Right atrium auricular region (tissue), 2 donors: ENCODE measurements at regions not wholly inside any gene's neighbourhood (a gene's known extent, or its start where the extent isn't known, plus 50 kb on each side); places are given as distances from the start of the nearest gene placed in this dataset.

Source experiments
- DNase-seq: peaks from one replicate; pipeline ENCODE4 v3.0.0-alpha.2; 2019; ENCODE audit warnings: low spot score
- H3K27ac ChIP-seq, 2 donors: fragments of 200-600 bp; sonication (generic); 1 replicate in 1 of 2; 2 replicates in 1 of 2; pipeline ENCODE4 v1.5.1; 2016 to 2019
- H3K27me3 ChIP-seq, 2 donors: fragments of 200-600 bp; sonication (generic); one replicate each; pipeline versions ENCODE4 v1.5.1 to v1.6.0; 2017 to 2019
- H3K36me3 ChIP-seq: fragments of 200-600 bp; sonication (generic); one replicate; pipeline ENCODE4 v1.5.1; 2016
- H3K4me1 ChIP-seq, 2 donors: fragments of 200-600 bp; sonication (generic); one replicate each; pipeline versions ENCODE4 v1.5.1 to v1.6.0; 2017 to 2019
- H3K4me3 ChIP-seq, 2 donors: fragments of 200-600 bp; sonication (generic); 1 replicate in 1 of 2; 2 replicates in 1 of 2; pipeline ENCODE4 v1.5.1; 2017 to 2019; ENCODE audit warnings: mild to moderate bottlenecking in 1 of 2, moderate library complexity in 1 of 2
- H3K9me3 ChIP-seq, 2 donors: fragments of 200-600 bp; sonication (generic); one replicate each; pipeline ENCODE4 v1.5.1; 2019
- TF ChIP-seq, protein P1 (sequence below), 2 donors: fragments of 200-600 bp; sonication (generic); IDR thresholded peaks; one replicate each; pipeline ENCODE4 v1.5.1; 2019; ENCODE audit warnings: antibody characterized with exemption in 2 of 2

DNA sequence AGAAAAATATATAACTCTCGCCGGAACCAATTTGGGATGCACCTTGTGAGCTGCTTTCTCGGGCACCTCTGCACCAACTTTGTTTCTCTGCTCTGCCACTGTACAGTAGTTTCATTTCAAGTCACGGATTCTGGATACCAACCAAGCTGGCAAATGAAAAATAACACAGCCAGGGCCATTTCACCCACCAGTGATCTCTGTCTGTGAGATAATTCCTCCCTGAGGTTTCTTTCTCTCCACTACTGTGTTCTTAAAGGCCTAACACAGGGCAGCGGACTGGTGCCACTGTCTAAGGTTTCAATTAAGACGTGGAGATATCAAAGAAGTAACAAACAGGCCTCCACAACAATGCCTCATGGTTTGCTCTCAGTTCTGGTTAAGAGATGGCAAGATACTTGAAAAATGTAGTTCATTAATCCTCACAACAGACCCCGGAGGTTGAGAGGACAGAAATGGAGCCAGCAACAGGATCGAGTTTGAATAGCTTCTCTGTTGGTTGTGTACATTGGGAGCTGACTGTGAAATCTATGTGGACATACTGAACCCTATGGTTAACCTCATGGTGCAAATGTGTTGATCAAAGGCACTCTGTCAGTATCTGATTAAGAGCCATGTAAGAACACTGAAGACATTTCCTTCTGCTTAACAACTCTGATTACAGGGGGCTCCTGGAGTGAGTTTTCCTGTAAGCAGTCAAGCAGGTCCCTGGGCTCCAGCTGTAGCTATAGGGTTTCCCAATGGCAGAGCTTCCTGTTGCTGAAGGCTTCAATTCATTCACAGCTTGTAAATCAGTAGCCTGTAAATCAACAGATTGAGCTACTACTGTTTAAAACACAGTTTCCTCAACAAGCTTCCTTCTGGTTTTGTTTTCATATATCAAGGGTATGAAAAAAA lies 470.5 kb downstream of the EPHA3 start:
- no peaks in the 10 kb centered on the region for H3K36me3 ChIP-seq
- TF ChIP-seq, protein P1, sequence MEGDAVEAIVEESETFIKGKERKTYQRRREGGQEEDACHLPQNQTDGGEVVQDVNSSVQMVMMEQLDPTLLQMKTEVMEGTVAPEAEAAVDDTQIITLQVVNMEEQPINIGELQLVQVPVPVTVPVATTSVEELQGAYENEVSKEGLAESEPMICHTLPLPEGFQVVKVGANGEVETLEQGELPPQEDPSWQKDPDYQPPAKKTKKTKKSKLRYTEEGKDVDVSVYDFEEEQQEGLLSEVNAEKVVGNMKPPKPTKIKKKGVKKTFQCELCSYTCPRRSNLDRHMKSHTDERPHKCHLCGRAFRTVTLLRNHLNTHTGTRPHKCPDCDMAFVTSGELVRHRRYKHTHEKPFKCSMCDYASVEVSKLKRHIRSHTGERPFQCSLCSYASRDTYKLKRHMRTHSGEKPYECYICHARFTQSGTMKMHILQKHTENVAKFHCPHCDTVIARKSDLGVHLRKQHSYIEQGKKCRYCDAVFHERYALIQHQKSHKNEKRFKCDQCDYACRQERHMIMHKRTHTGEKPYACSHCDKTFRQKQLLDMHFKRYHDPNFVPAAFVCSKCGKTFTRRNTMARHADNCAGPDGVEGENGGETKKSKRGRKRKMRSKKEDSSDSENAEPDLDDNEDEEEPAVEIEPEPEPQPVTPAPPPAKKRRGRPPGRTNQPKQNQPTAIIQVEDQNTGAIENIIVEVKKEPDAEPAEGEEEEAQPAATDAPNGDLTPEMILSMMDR (IDR thresholded peaks at IDR 0.05), result no peak
- no peak overlapping the region for H3K4me3 ChIP-seq
- no peak overlapping the region for H3K27ac ChIP-seq
- H3K27me3 ChIP-seq, result no peaks in the 10 kb centered on the region
- H3K9me3 ChIP-seq, result no peaks in the 10 kb centered on the region
- H3K4me1 ChIP-seq, result no peaks in the 10 kb centered on the region
- DNase-seq, result no peak

GRCh38 chr3:89580859-89581258 lies 473.4 kb downstream of the EPHA3 start:
- TF ChIP-seq, protein P1 (IDR thresholded peaks at IDR 0.05), result no peak

GRCh38 chr3:89584398-89584797 lies 477.0 kb downstream of the EPHA3 start:
- Histone ChIP-seq H3K27ac (no peak overlapping the region), H3K27me3 (no peaks in the 10 kb centered on the region), H3K4me1 (no peaks in the 10 kb centered on the region), H3K36me3 (no peaks in the 10 kb centered on the region), H3K9me3 (no peaks in the 10 kb centered on the region), H3K4me3 (no peak overlapping the region)
- no peak for DNase-seq
- TF ChIP-seq, protein P1 (IDR thresholded peaks at IDR 0.05), result no peak

More at GRCh38 chr3:89580859-89581258, 473.4 kb downstream of the EPHA3 start:
- no peak for DNase-seq
- Histone ChIP-seq H3K4me1 (no peaks in the 10 kb centered on the region), H3K4me3 (no peak overlapping the region), H3K36me3 (no peaks in the 10 kb centered on the region), H3K9me3 (no peaks in the 10 kb centered on the region), H3K27ac (no peak overlapping the region), H3K27me3 (no peaks in the 10 kb centered on the region)

- Histone ChIP-seq H3K36me3 (no peaks in the 10 kb centered on the region), H3K27ac (no peak overlapping the region), H3K4me3 (no peak overlapping the region), H3K27me3 (no peaks in the 10 kb centered on the region), H3K4me1 (no peaks in the 10 kb centered on the region), H3K9me3 (no peaks in the 10 kb centered on the region)
- TF ChIP-seq, protein P1 (IDR thresholded peaks at IDR 0.05), result no peak
- no peak for DNase-seq
Measured at GRCh38 chr3:89586256-89586655, 478.8 kb downstream of the EPHA3 start.

GRCh38 chr3:89586676-89587075 lies 479.3 kb downstream of the EPHA3 start:
- H3K27me3 ChIP-seq, result no peaks in the 10 kb centered on the region
- DNase-seq, result no peak
- no peaks in the 10 kb centered on the region for H3K36me3 ChIP-seq
- no peak overlapping the region for H3K4me3 ChIP-seq
- no peaks in the 10 kb centered on the region for H3K9me3 ChIP-seq
- TF ChIP-seq, protein P1 (IDR thresholded peaks at IDR 0.05), result no peak
- H3K27ac ChIP-seq, result no peak overlapping the region
- no peaks in the 10 kb centered on the region for H3K4me1 ChIP-seq
